Muscle of back (tissue), 3 donors: ENCODE measurements at regions not wholly inside any gene's neighbourhood (a gene's known extent, or its start where the extent isn't known, plus 50 kb on each side); places are given as distances from the start of the nearest gene placed in this dataset.

Source experiments
- DNase-seq, 3 donors: peaks; one replicate each; pipeline versions ENCODE4 v3.0.0 to v3.0.0-alpha.2; 2013

GRCh38 chr5:4222821-4223220 lies 627.2 kb downstream of the IRX1 start:
- DNase-seq = no peak

DNA sequence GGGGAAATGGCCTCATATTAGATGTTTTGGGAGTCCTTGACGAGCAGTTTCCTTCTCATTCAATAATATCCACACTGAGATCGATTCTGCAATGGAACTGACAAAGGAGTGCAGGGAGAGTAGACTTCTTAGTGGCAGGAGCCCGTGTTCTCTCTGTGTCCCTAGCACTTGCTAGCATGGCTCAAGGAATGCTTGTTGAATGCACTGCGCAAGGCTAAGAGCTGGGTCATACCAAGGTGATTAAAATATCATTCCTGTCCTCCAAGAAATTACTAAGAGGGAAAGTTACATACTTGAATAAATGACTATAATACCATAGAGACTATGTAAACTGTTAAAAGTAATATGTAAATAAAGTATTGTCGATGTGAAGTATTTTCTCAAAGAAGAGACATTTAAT lies 630.1 kb downstream of the IRX1 start:
- no peak for DNase-seq

DNA sequence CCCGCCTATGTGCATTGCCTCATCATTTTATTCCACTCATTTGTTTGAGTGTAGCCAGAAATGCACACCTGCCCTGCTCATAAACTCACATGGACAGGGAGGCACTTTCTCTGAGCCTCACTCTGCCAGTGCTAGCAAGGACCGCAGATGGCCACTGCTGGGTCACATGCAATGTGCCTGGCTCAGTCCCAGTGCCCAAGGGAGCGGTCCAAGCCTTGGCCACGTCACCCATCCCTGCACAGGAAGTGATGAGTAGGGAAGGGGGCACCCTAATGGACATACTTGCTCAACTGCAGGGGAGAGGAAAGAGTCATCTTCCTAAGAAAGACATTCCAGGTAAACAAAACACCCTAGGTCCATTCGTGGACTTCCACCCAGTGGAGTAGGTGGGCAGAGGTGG lies 630.9 kb downstream of the IRX1 start:
- DNase-seq = no peak

- no peak for DNase-seq
These were observed 633.1 kb downstream of the IRX1 start for GRCh38 chr5:4228708-4229107.

DNA sequence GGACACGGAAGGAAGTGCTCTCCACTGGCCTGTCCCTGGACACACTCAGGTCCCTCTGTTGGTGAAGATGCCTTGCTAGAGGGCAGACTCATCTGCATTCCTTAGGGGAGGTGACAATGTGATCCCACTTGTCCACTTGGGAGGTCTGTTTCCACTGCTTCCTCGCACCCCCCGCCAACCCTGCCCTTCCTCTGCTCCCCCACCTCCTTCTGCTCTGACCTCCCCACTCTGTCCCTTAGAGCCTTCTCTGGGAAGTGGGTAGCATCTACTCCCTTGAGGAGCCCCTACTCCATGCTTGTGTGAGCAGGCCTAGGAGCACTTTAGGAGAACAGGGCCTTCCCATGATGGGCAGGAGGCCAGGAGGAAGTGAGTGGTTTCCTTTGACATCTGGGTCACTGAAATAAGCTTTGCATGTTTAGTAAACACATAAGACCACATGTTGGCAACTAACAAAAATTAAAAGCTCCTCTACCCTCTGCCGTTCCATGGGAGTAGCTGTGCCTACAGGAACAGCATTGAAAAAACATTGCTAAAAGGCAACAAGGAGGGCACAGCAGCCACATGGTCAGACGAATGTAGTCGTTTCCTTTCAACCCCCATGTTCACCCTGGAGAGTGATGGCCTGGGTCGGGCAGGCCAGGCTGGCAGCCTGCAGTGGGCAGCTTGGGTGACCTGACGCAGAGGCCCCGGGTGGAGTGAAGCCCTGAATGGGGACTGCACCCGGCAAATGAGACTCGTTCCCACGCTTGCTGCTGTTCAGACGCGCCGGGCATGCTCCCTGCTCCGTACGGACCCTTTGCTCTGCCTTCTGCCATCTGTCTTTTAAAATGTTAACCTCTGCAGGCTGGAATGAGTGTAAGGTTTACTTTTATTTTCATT lies 634.0 kb downstream of the IRX1 start:
- DNase-seq = no peak

DNA sequence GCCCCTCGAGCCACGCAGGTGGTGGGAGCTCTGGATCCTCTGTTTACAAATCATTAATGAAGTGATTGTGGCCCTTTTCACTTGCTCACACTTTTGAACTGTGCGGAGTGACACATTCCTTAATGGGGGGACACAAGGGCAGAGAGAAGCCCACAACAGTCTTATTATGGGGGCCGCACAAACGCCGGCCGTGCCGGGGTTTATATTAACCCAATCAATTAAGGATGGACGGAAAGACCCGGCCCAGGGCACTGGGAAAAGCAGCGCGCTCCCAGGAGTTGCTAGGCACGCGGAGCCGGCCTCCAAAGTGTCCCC lies 634.8 kb downstream of the IRX1 start:
- no peak for DNase-seq

- peak in 1 of 3 donors; percentile 8 for DNase-seq
These were observed 635.4 kb downstream of the IRX1 start for GRCh38 chr5:4230786-4231641.

DNA sequence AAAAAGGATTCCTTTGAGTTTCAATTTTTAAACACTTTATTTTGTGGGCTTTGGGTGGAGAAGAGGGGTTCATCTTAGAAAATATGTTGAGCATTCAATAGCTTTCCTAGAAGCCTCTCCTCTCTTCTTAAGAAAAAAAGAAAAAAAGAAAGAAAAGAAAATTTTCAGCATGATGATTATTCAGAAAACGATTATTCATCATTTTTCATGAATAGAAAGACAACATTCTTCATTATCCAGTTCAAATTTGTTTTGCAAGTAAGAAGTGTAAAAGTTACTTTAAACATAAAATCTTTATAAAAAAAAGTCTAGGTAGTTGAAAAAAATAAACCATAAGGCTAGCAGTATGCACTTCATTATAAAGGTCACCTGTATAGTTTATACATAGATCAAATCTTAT lies 636.5 kb downstream of the IRX1 start:
- no peak for DNase-seq

GRCh38 chr5:4233671-4234070 lies 638.0 kb downstream of the IRX1 start:
- no peak for DNase-seq

DNA sequence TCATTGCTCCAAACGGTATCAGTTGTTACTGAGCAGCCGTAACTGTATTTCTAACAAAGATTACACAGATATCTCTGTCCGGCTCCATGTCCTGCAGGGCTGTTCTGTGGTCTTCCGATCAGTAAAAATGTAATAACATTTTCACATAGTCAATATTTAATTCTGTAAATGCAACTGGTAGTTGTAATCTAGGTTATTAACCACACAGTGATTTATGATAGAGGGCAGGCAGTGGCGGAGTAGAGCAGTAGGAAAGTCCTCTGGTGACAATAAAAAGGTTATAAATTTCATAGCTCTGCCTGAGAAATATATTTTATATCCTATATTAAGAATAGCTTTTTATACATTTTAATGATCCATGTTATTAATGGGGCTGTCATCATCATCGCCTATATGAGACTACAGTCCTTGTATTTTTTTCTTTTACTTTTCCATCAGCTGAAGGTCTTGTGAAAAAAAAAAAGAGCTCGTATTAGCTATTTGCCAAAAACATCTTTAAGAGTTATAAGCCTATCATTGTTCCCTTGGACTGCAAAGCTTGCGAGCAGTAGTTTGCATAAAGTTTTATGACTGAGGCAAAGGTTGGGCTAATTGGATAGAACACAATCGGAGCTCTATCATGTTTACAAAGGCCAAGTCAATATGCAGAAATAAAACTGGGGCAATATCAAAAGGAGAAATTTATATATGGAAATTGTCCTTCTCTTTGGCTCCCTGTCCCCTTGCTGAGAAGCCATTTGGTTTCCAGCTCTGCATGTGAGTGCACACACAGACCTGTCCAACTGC lies 648.0 kb downstream of the IRX1 start:
- DNase-seq = peak in 1 of 3 donors; percentile 4

- no peak for DNase-seq
These were observed 648.7 kb downstream of the IRX1 start for GRCh38 chr5:4244306-4244705.

- no peak for DNase-seq
These were observed 649.4 kb downstream of the IRX1 start for GRCh38 chr5:4245076-4245475.

- DNase-seq = peak in 1 of 3 donors; percentile 4
These were observed 649.9 kb downstream of the IRX1 start for GRCh38 chr5:4245511-4245910.

GRCh38 chr5:4246447-4246846 lies 650.8 kb downstream of the IRX1 start:
- no peak for DNase-seq

GRCh38 chr5:4250254-4250653 lies 654.6 kb downstream of the IRX1 start:
- DNase-seq = no peak

DNA sequence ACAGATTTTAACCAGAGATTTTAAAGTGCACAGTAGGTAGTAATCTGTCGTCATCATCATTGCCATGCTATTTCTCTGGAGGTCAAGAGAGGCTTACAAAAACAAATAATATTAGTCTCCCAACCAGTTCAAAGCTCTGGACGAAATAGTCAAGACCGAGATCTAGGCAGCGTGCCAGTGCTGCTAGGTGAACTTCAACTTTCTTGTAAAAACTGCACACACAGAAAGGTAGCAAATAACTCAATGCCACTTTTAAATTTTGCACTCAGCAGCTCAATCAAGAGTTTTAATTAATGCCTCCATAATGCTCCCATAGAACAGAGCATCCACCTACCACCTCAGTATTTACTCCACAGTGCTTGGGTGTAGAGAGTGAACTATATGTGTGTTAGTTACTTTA lies 656.8 kb downstream of the IRX1 start:
- DNase-seq = no peak

- DNase-seq = no peak
These were observed 659.1 kb downstream of the IRX1 start for GRCh38 chr5:4254736-4255135.

GRCh38 chr5:4255441-4255840 lies 659.8 kb downstream of the IRX1 start:
- no peak for DNase-seq

DNA sequence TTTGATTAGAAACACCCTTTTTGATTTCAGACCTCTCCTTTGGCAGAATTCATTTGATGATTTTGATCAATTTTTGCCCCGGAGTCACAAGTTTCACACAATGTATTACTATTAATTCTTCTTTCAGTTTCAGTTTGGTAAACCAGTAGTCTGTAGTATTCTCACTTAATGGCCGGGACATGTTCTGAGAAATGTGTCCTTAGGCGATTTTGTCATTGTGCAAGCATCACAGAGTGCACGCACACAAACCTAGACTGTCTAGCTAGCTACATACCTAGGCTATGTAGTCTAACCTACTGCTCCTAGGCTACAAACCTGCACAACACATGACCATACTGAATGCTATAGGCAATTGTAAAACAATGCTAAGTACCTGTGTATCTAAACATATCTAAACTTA lies 662.5 kb downstream of the IRX1 start:
- no peak for DNase-seq

DNA sequence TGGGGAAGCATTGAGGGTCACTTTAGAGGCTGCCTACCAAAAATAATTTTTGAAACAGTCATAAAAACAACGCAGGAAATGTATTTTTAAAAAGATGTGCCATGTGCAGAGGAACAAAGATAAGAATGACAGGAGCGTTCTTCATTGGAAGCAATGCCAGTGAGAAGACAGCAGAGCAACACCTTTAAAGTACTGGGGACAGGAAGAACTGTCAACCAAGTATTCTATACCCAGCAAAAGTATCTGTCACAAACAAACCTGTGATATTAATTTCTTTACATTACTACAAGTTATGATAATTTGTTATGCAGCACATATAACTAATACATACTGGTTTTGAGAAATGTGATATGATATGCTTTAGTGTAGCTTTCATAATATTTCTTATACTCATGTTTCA lies 675.6 kb downstream of the IRX1 start:
- no peak for DNase-seq

GRCh38 chr5:4275232-4275631 lies 679.6 kb downstream of the IRX1 start:
- DNase-seq = no peak

DNA sequence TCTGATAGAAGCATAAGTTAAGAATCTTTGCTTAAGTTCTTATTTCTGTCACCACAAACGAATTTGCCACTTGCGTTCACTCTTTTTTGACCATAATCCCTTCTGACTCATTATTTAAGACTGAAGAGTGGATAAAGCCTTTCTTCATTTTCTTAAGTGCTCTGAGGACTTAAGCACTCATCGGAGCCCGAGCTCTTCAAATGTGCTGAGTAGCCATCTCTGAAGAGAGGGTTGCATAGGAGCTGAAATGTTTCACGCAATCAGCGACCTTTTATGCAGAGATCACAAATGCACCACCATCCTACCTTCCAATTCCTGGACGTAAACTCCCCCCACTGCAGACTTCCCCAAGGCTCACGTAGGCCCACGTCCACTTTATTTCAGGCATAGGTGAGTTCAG lies 699.2 kb downstream of the IRX1 start:
- DNase-seq = no peak
